ENCODE measurements at regions not wholly inside any gene's neighbourhood (a gene's known extent, or its start where the extent isn't known, plus 50 kb on each side); places are given as distances from the start of the nearest gene placed in this dataset.

DNA sequence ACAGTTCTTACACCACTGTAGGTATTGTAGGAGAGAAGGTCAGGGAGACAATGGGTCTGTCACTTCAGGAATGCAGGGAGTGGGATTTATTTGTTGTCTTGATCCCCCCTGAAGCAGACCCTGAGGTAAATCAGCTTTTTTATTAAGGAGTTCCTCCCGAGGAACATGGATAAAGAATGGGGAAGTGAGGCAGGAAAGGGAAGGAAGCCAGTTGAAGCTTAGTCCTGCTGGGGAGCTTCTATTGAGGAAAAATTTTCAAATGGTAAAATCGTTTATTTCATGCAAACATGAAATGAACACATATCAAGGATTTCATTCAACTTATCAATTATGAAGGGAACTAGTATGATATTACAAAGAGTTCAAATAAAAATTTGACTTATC is 318.6 kb upstream of the PIK3R1 start:
- TF ChIP-seq, protein P1, sequence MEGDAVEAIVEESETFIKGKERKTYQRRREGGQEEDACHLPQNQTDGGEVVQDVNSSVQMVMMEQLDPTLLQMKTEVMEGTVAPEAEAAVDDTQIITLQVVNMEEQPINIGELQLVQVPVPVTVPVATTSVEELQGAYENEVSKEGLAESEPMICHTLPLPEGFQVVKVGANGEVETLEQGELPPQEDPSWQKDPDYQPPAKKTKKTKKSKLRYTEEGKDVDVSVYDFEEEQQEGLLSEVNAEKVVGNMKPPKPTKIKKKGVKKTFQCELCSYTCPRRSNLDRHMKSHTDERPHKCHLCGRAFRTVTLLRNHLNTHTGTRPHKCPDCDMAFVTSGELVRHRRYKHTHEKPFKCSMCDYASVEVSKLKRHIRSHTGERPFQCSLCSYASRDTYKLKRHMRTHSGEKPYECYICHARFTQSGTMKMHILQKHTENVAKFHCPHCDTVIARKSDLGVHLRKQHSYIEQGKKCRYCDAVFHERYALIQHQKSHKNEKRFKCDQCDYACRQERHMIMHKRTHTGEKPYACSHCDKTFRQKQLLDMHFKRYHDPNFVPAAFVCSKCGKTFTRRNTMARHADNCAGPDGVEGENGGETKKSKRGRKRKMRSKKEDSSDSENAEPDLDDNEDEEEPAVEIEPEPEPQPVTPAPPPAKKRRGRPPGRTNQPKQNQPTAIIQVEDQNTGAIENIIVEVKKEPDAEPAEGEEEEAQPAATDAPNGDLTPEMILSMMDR (IDR thresholded peaks at IDR 0.05), result no peak
- TF ChIP-seq NR3C1 (IDR thresholded peaks at IDR 0.05) (no peak), RAD21 (conservative IDR thresholded peaks at IDR 0.05 in 1 of 2, IDR thresholded peaks at IDR 0.05 in 1 of 2) (no peak), SREBF2 (IDR thresholded peaks at IDR 0.05) (no peak)
